Activated CD4-positive, CD25-positive, alpha-beta regulatory T cell treated with anti-CD3 and anti-CD28 coated beads, Interleukin-2, amount 50 U/mL, for 16 hours (primary cell): ENCODE measurements at regions not wholly inside any gene's neighbourhood (a gene's known extent, or its start where the extent isn't known, plus 50 kb on each side); places are given as distances from the start of the nearest gene placed in this dataset.

ENCODE experiments used
- DNase-seq: peaks from one replicate; pipeline ENCODE4 v3.0.0-alpha.2; 2020; ENCODE audit warnings: low read depth, low spot score

- DNase-seq = no peak
These were observed 71.9 kb downstream of the NAV1 start for GRCh38 chr1:201610858-201611257.

GRCh38 chr1:201612645-201613044, 73.7 kb downstream of the NAV1 start:
- no peak for DNase-seq

- DNase-seq = no peak
These were observed 75.5 kb downstream of the NAV1 start for GRCh38 chr1:201614262-201615015.

- no peak for DNase-seq
These were observed 78.2 kb downstream of the NAV1 start for GRCh38 chr1:201617157-201617556.

GRCh38 chr1:201618389-201618788, 79.5 kb downstream of the NAV1 start:
- no peak for DNase-seq

- no peak for DNase-seq
These were observed 80.0 kb downstream of the NAV1 start for GRCh38 chr1:201618905-201619304.

GRCh38 chr1:201619513-201619912, 80.6 kb downstream of the NAV1 start:
- DNase-seq = no peak

GRCh38 chr1:201622353-201622752, 83.4 kb downstream of the NAV1 start:
- DNase-seq = no peak

- no peak for DNase-seq
These were observed 83.9 kb downstream of the NAV1 start for GRCh38 chr1:201622824-201623223.

- no peak for DNase-seq
These were observed 85.9 kb downstream of the NAV1 start for GRCh38 chr1:201624741-201625225.

- DNase-seq = no peak
These were observed 86.4 kb downstream of the NAV1 start for GRCh38 chr1:201625226-201625761.

- no peak for DNase-seq
These were observed 86.9 kb downstream of the NAV1 start for GRCh38 chr1:201625851-201626251.

GRCh38 chr1:201626629-201627275, 87.8 kb downstream of the NAV1 start:
- DNase-seq = no peak

- DNase-seq = no peak
These were observed 89.6 kb downstream of the NAV1 start for GRCh38 chr1:201628490-201628889.

GRCh38 chr1:201630582-201630981, 91.7 kb downstream of the NAV1 start:
- no peak for DNase-seq

- no peak for DNase-seq
These were observed 92.1 kb downstream of the NAV1 start for GRCh38 chr1:201631037-201631436.

- no peak for DNase-seq
These were observed 93.5 kb downstream of the NAV1 start for GRCh38 chr1:201632364-201632952.

- no peak for DNase-seq
These were observed 94.4 kb downstream of the NAV1 start for GRCh38 chr1:201633297-201633696.

- no peak for DNase-seq
These were observed 94.9 kb downstream of the NAV1 start for GRCh38 chr1:201633811-201634210.

GRCh38 chr1:201634261-201634660, 95.3 kb downstream of the NAV1 start:
- DNase-seq = no peak

GRCh38 chr1:201636097-201636496, 97.2 kb downstream of the NAV1 start:
- no peak for DNase-seq

GRCh38 chr1:201636510-201636971, 97.6 kb downstream of the NAV1 start:
- no peak for DNase-seq
